H1 (cell line): ENCODE measurements at regions not wholly inside any gene's neighbourhood (a gene's known extent, or its start where the extent isn't known, plus 50 kb on each side); places are given as distances from the start of the nearest gene placed in this dataset.

Experiments used
- CTCF ChIP-seq, 3 experiments: IDR thresholded peaks; 1 replicate in 2 of 3; 2 replicates in 1 of 3; pipeline versions ENCODE4 v1.5.1 to v1.6.1; 2011; ENCODE audit warnings: low read length in 3 of 3, mild to moderate bottlenecking in 3 of 3, inconsistent platforms in 2 of 3, low read depth in 1 of 3, moderate library complexity in 1 of 3; ENCODE audit not compliant: insufficient read depth in 1 of 3; ENCODE audit errors: control extremely low read depth in 1 of 3
- GTF2F1 ChIP-seq: IDR thresholded peaks from 2 replicates; pipeline ENCODE4 v1.6.1; 2012; ENCODE audit warnings: low read depth, low read length, improper control_type of control experiment, borderline replicate concordance
- TAF1 ChIP-seq: IDR thresholded peaks from 2 replicates; pipeline ENCODE4 v1.6.1; 2011; ENCODE audit warnings: mild to moderate bottlenecking, low read depth, low read length
- YY1 ChIP-seq: IDR thresholded peaks from 2 replicates; pipeline ENCODE4 v1.6.1; 2011; ENCODE audit warnings: low read depth, mild to moderate bottlenecking, low read length

- TF ChIP-seq CTCF (IDR thresholded peaks at IDR 0.05; ENCODE audit: control extremely low read depth in 1 of 3, insufficient read depth in 1 of 3, low read depth in 1 of 3, low read length in 3 of 3) (no peak), YY1 (no peak), GTF2F1 (no peak), TAF1 (no peak)
These were observed 933.7 kb upstream of the SLITRK5 start (continued) for GRCh38 chr13:86737334-86737932.
